ENCODE measurements at regions not wholly inside any gene's neighbourhood (a gene's known extent, or its start where the extent isn't known, plus 50 kb on each side); places are given as distances from the start of the nearest gene placed in this dataset.

GRCh38 chr22:19640306-19640705 is 74.0 kb upstream of the SEPTIN5 start:
- H3K9me3 ChIP-seq (replicated peaks; ENCODE audit: control insufficient read depth, insufficient read depth, low read length) = no peaks in the 10 kb centered on the region
- DNase-seq (ENCODE audit: low read depth, low spot score) (no peak), FAIRE-seq (no peak)
- H3K4me3 ChIP-seq (replicated peaks in 1 of 3; ENCODE audit: insufficient read depth in 1 of 3, low read depth in 1 of 3, low read length in 3 of 3) = no peak overlapping the region
- no peaks in the 10 kb centered on the region for H3K4me1 ChIP-seq (ENCODE audit: control insufficient read depth, extremely low read depth, insufficient read depth, low read length)
- POLR2A ChIA-PET = no interaction called here
- no peaks in the 10 kb centered on the region for H3K36me3 ChIP-seq (ENCODE audit: control insufficient read depth in 2 of 2, extremely low read depth in 1 of 2, insufficient read depth in 2 of 2, low read length in 2 of 2)
- no peak overlapping the region for H3K27ac ChIP-seq (ENCODE audit: insufficient read depth, low read depth, low read length)
- H3K27me3 ChIP-seq (ENCODE audit: control insufficient read depth in 2 of 2, insufficient read depth in 2 of 2, low read length in 2 of 2) = peaks cover 0 to 6% of the 10 kb centered on the region in 2 experiments
- no peak for TF ChIP-seq POLR2AphosphoS5 (IDR thresholded peaks at IDR 0.05; ENCODE audit: insufficient read depth, low read depth, low read length)
- no peak for TF ChIP-seq JUN (IDR thresholded peaks at IDR 0.05; ENCODE audit: borderline replicate concordance, insufficient read depth, insufficient read length, low read depth)
- TF ChIP-seq EZH2 (IDR thresholded peaks at IDR 0.05; ENCODE audit: borderline replicate concordance, low read depth, low read length, severe bottlenecking) = no peak
- TF ChIP-seq MAX (IDR thresholded peaks at IDR 0.05; ENCODE audit: insufficient read depth, insufficient read length) = no peak
- no peak for TF ChIP-seq POLR2A (IDR thresholded peaks at IDR 0.05; ENCODE audit: low read depth, low read length)
- TF ChIP-seq MYC (IDR thresholded peaks at IDR 0.05; ENCODE audit: low read depth, low read length) = no peak
- no peak overlapping the region for H3K9ac ChIP-seq (replicated peaks; ENCODE audit: extremely low read depth, insufficient read depth, low read length)
- no peak overlapping the region for H3K4me2 ChIP-seq (ENCODE audit: insufficient read depth, low read length)
- H3K9me1 ChIP-seq (replicated peaks; ENCODE audit: control insufficient read depth, extremely low read depth, insufficient read depth, low read length) = no peaks in the 10 kb centered on the region
- CTCF ChIA-PET = interaction anchor here (1.1 to 2.3 kb wide), 4 partner anchors 11 to 144 kb away, joined by 3 to 12 read pairs (median 4); no protein-coding TSS in a partner anchor
- H3K79me2 ChIP-seq (ENCODE audit: control insufficient read depth, insufficient read depth, low read length) = no peaks in the 10 kb centered on the region
- intact Hi-C loops (cut with micrococcal nuclease) = no loop called here
- H2AFZ ChIP-seq (ENCODE audit: low read depth, low read length) = no peak overlapping the region
- dilution Hi-C loops (cut with MboI; ENCODE audit: extremely low pct_ligation_motif_present, low sequenced_read_pairs) = no loop called here
- no peaks in the 10 kb centered on the region for H4K20me1 ChIP-seq (replicated peaks; ENCODE audit: control insufficient read depth, extremely low read depth, insufficient read depth, low read length)
- no TSS peak for BruUV-seq (replicated peaks)

- H4K20me1 ChIP-seq (replicated peaks; ENCODE audit: control insufficient read depth, extremely low read depth, insufficient read depth, low read length) = no peaks in the 10 kb centered on the region
- H3K4me2 ChIP-seq (ENCODE audit: insufficient read depth, low read length) = no peak overlapping the region
- H2AFZ ChIP-seq (ENCODE audit: low read depth, low read length) = no peak overlapping the region
- intact Hi-C loops (cut with micrococcal nuclease) = no loop called here
- peak; percentile 72 for FAIRE-seq
- H3K27me3 ChIP-seq (ENCODE audit: control insufficient read depth in 2 of 2, insufficient read depth in 2 of 2, low read length in 2 of 2) = peaks cover 0 to 6% of the 10 kb centered on the region in 2 experiments
- H3K36me3 ChIP-seq (ENCODE audit: control insufficient read depth in 2 of 2, extremely low read depth in 1 of 2, insufficient read depth in 2 of 2, low read length in 2 of 2) = no peaks in the 10 kb centered on the region
- POLR2A ChIA-PET = no interaction called here
- no peak overlapping the region for H3K4me3 ChIP-seq (replicated peaks in 1 of 3; ENCODE audit: insufficient read depth in 1 of 3, low read depth in 1 of 3, low read length in 3 of 3)
- H3K9ac ChIP-seq (replicated peaks; ENCODE audit: extremely low read depth, insufficient read depth, low read length) = no peak overlapping the region
- dilution Hi-C loops (cut with MboI; ENCODE audit: extremely low pct_ligation_motif_present, low sequenced_read_pairs) = no loop called here
- H3K79me2 ChIP-seq (ENCODE audit: control insufficient read depth, insufficient read depth, low read length) = no peaks in the 10 kb centered on the region
- H3K27ac ChIP-seq (ENCODE audit: insufficient read depth, low read depth, low read length) = no peak overlapping the region
- no peaks in the 10 kb centered on the region for H3K9me1 ChIP-seq (replicated peaks; ENCODE audit: control insufficient read depth, extremely low read depth, insufficient read depth, low read length)
- H3K9me3 ChIP-seq (replicated peaks; ENCODE audit: control insufficient read depth, insufficient read depth, low read length) = no peaks in the 10 kb centered on the region
- CTCF ChIA-PET = interaction anchor here (0.6 to 2.3 kb wide), 8 partner anchors 10 to 162 kb away, joined by 3 to 12 read pairs (median 3); partner anchors contain the start of gene CDC45
- H3K4me1 ChIP-seq (ENCODE audit: control insufficient read depth, extremely low read depth, insufficient read depth, low read length) = no peaks in the 10 kb centered on the region
- no peak for TF ChIP-seq FOS (IDR thresholded peaks at IDR 0.05; ENCODE audit: borderline replicate concordance, insufficient read depth, low read length)
- TF ChIP-seq, protein P1, sequence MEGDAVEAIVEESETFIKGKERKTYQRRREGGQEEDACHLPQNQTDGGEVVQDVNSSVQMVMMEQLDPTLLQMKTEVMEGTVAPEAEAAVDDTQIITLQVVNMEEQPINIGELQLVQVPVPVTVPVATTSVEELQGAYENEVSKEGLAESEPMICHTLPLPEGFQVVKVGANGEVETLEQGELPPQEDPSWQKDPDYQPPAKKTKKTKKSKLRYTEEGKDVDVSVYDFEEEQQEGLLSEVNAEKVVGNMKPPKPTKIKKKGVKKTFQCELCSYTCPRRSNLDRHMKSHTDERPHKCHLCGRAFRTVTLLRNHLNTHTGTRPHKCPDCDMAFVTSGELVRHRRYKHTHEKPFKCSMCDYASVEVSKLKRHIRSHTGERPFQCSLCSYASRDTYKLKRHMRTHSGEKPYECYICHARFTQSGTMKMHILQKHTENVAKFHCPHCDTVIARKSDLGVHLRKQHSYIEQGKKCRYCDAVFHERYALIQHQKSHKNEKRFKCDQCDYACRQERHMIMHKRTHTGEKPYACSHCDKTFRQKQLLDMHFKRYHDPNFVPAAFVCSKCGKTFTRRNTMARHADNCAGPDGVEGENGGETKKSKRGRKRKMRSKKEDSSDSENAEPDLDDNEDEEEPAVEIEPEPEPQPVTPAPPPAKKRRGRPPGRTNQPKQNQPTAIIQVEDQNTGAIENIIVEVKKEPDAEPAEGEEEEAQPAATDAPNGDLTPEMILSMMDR (IDR thresholded peaks at IDR 0.05; ENCODE audit: extremely low read depth in 1 of 2, insufficient read depth in 1 of 2, low read depth in 1 of 2, low read length in 2 of 2) = peak; percentile 61 to 70
- no TSS peak for BruUV-seq (replicated peaks)
- peak; percentile 26 for DNase-seq (ENCODE audit: low read depth, low spot score)
Observed at GRCh38 chr22:19641254-19641982, 72.9 kb upstream of the SEPTIN5 start.
